Muscle of arm (tissue), 1 donor: ENCODE measurements at regions not wholly inside any gene's neighbourhood (a gene's known extent, or its start where the extent isn't known, plus 50 kb on each side); places are given as distances from the start of the nearest gene placed in this dataset.
"Not testable (repeated sequence)": the region's sequence is repeated elsewhere in the genome, so short reads cannot be mapped to it uniquely, and the experiment has no call there.

ENCODE experiments used
- DNase-seq: peaks from one replicate; pipeline ENCODE4 v3.0.0-alpha.2; 2013

GRCh38 chr3:20832963-20833362, 647.0 kb upstream of the SGO1 start:
- no peak for DNase-seq

GRCh38 chr3:20822251-20822650, 636.2 kb upstream of the SGO1 start:
- DNase-seq = no peak

- DNase-seq = not testable (repeated sequence)
These were observed 634.9 kb upstream of the SGO1 start for GRCh38 chr3:20820872-20821271.

- DNase-seq = no peak
These were observed 625.6 kb upstream of the SGO1 start for GRCh38 chr3:20811631-20812030.

- no peak for DNase-seq
These were observed 625.0 kb upstream of the SGO1 start for GRCh38 chr3:20811006-20811405.

GRCh38 chr3:20810555-20810954, 624.5 kb upstream of the SGO1 start:
- no peak for DNase-seq

GRCh38 chr3:20809356-20809755, 623.4 kb upstream of the SGO1 start:
- DNase-seq = no peak

GRCh38 chr3:20808864-20809263, 622.9 kb upstream of the SGO1 start:
- no peak for DNase-seq

GRCh38 chr3:20798666-20799065, 612.7 kb upstream of the SGO1 start:
- no peak for DNase-seq

GRCh38 chr3:20787005-20787404, 601.0 kb upstream of the SGO1 start:
- no peak for DNase-seq

GRCh38 chr3:20776692-20777091, 590.7 kb upstream of the SGO1 start:
- peak; percentile 81 for DNase-seq

GRCh38 chr3:20776286-20776685, 590.3 kb upstream of the SGO1 start:
- DNase-seq = peak; percentile 39

GRCh38 chr3:20773320-20773984, 587.4 kb upstream of the SGO1 start:
- no peak for DNase-seq

- no peak for DNase-seq
These were observed 586.9 kb upstream of the SGO1 start for GRCh38 chr3:20772869-20773268.

- no peak for DNase-seq
These were observed 583.4 kb upstream of the SGO1 start for GRCh38 chr3:20769430-20769829.

GRCh38 chr3:20760981-20761380, 575.0 kb upstream of the SGO1 start:
- no peak for DNase-seq

GRCh38 chr3:20752416-20752815, 566.4 kb upstream of the SGO1 start:
- no peak for DNase-seq

GRCh38 chr3:20751296-20751695, 565.3 kb upstream of the SGO1 start:
- no peak for DNase-seq

- no peak for DNase-seq
These were observed 561.7 kb upstream of the SGO1 start for GRCh38 chr3:20747741-20748140.

- peak; percentile 35 for DNase-seq
These were observed 557.7 kb upstream of the SGO1 start for GRCh38 chr3:20743553-20744321.

- DNase-seq = peak; percentile 37
These were observed 557.0 kb upstream of the SGO1 start for GRCh38 chr3:20742903-20743552.

GRCh38 chr3:20741381-20741780, 555.4 kb upstream of the SGO1 start:
- no peak for DNase-seq

- no peak for DNase-seq
These were observed 553.8 kb upstream of the SGO1 start for GRCh38 chr3:20739814-20740213.
